Transverse colon (tissue), 4 donors: ENCODE measurements at regions not wholly inside any gene's neighbourhood (a gene's known extent, or its start where the extent isn't known, plus 50 kb on each side); places are given as distances from the start of the nearest gene placed in this dataset.

Experiments
- DNase-seq: peaks from one replicate; pipeline ENCODE4 v3.0.0-alpha.2; 2019
- H3K27ac ChIP-seq, 4 donors: fragments of 200-600 bp; sonication (generic); 2 replicates each; pipeline ENCODE4 v1.5.1; 2016 to 2018; ENCODE audit warnings: inconsistent platforms in 4 of 4
- H3K27me3 ChIP-seq: fragments of 200-600 bp; sonication (generic); 2 replicates; pipeline ENCODE4 v1.5.1; 2017; ENCODE audit warnings: inconsistent platforms
- H3K36me3 ChIP-seq, 4 donors: fragments of 200-600 bp; sonication (generic); 2 replicates each; pipeline ENCODE4 v1.5.1; 2017 to 2019; ENCODE audit warnings: inconsistent platforms in 4 of 4
- H3K4me1 ChIP-seq, 4 donors: fragments of 200-600 bp; sonication (generic); 2 replicates each; pipeline ENCODE4 v1.5.1; 2017 to 2020; ENCODE audit warnings: inconsistent platforms in 4 of 4
- H3K4me3 ChIP-seq, 4 donors: fragments of 200-600 bp; sonication (generic); 1 replicate in 1 of 4; 2 replicates in 3 of 4; pipeline versions ENCODE4 v1.5.1 to v1.6.1; 2017 to 2019; ENCODE audit warnings: inconsistent platforms in 4 of 4
- H3K9me3 ChIP-seq, 2 donors: fragments of 200-600 bp; sonication (generic); 2 replicates each; pipeline ENCODE4 v1.5.1; 2017 to 2019; ENCODE audit warnings: inconsistent platforms in 2 of 2
- EP300 ChIP-seq: sonication (generic); formaldehyde crosslinking; IDR thresholded peaks from one replicate; pipeline ENCODE4 v1.6.1; 2017; ENCODE audit warnings: antibody characterized with exemption, low read depth
- POLR2A ChIP-seq: fragments of 450-650 bp; IDR thresholded peaks from one replicate; pipeline ENCODE4 v1.6.1; 2016; ENCODE audit warnings: antibody characterized with exemption, mild to moderate bottlenecking, moderate library complexity
- POLR2AphosphoS5 ChIP-seq, 3 donors: sonication (generic); formaldehyde crosslinking; IDR thresholded peaks; one replicate each; pipeline ENCODE4 v1.6.1; 2016; ENCODE audit warnings: antibody characterized with exemption in 3 of 3
- WGBS, 2 donors: methylation state at CpG; one replicate each; pipeline ENCODE4 v1.1.5; 2018; ENCODE audit warnings: low coverage in 1 of 2; 5-methylcytosine and 5-hydroxymethylcytosine counted together
- in situ Hi-C, 4 donors: fragments of 200-750 bp; cut with MboI; loops; one replicate each; pipeline versions ENCODE4 v1.15.0 to v1.15.1; 2017; ENCODE audit warnings: low sequenced_read_pairs in 3 of 4, low pct_ligation_motif_present in 1 of 4, low pct_unique_long_range_greater_than_20kb in 1 of 4
- intact Hi-C: fragments of 100-400 bp; cut with DNase I; formaldehyde crosslinking; loops from one replicate; pipeline ENCODE4 v1.15.1; 2023; ENCODE audit warnings: low total_unique reads
- TF ChIP-seq, protein P1 (sequence below), 5 experiments: fragments of 200-600 bp in 3 of 5; fragments of 450-650 bp in 2 of 5; sonication (generic) in 3 of 5; IDR thresholded peaks; 1 replicate in 2 of 5; 2 replicates in 3 of 5; pipeline ENCODE4 v1.5.1; 2016 to 2017; ENCODE audit warnings: antibody characterized with exemption in 5 of 5, inconsistent platforms in 3 of 5, mild to moderate bottlenecking in 2 of 5, moderate library complexity in 1 of 5

DNA sequence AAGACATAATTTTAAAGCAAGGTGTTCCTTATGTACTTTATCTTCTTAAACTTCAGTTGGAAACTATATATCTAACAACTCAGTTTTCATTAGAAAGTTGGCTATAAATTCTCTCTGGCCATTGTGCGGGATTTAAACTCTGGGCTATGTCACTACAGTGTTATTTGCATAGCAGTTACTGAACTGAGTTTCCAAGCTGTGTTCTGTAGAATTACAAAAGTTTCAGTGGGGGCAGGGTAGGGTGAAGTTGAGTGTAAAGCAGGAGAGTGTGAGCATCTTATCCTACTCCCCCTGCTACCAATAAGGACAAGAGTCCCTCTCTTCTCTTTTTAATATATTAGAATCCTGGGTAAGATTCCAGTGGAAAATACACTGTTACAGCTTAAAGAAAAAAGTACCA, 254.5 kb upstream of the SLITRK2 start:
- Histone ChIP-seq H3K27me3 (no peaks in the 10 kb centered on the region), H3K4me1 (no peaks in the 10 kb centered on the region), H3K4me3 (no peak overlapping the region), H3K27ac (no peak overlapping the region), H3K9me3 (no peaks in the 10 kb centered on the region), H3K36me3 (no peaks in the 10 kb centered on the region)
- WGBS, 2 donors = 67% methylated on average over 1 of the region's 1 CpG; no CpG with 5 or more reads in 1 of the 2 donors
- no peak for DNase-seq
- in situ Hi-C loops = no loop called here
- intact Hi-C loops = no loop called here
- TF ChIP-seq POLR2A = no peak
- no peak for TF ChIP-seq POLR2AphosphoS5 (IDR thresholded peaks at IDR 0.05)
- TF ChIP-seq, protein P1, sequence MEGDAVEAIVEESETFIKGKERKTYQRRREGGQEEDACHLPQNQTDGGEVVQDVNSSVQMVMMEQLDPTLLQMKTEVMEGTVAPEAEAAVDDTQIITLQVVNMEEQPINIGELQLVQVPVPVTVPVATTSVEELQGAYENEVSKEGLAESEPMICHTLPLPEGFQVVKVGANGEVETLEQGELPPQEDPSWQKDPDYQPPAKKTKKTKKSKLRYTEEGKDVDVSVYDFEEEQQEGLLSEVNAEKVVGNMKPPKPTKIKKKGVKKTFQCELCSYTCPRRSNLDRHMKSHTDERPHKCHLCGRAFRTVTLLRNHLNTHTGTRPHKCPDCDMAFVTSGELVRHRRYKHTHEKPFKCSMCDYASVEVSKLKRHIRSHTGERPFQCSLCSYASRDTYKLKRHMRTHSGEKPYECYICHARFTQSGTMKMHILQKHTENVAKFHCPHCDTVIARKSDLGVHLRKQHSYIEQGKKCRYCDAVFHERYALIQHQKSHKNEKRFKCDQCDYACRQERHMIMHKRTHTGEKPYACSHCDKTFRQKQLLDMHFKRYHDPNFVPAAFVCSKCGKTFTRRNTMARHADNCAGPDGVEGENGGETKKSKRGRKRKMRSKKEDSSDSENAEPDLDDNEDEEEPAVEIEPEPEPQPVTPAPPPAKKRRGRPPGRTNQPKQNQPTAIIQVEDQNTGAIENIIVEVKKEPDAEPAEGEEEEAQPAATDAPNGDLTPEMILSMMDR (IDR thresholded peaks at IDR 0.05) = no peak
- no peak for TF ChIP-seq EP300

DNA sequence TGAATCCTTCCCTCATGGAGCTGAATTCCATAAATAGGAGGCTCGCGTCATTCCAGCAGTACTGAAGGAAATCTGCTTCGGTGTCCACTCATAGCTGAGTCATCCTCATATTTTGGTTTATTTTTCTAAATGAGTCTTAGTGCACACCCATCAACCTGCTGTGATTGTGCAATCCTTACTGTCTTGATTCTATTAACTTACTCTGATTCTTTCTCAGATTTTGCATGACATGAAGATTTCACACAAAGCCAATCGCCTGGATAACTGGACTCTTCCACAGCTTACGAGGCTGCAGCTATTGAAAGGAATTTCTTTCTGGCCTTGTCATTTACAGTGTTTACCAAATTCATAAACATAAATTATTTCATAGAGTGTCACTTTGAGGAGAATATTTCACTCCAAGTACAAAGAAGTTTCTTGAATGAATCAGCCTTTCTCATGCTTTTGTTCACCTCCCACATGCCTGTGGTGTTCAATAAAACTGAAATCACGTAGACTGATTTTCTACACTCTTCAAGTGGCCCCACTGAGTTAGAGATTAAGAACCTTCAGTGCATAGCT, 207.6 kb upstream of the SLITRK2 start:
- Histone ChIP-seq H3K4me1 (no peaks in the 10 kb centered on the region), H3K27me3 (no peaks in the 10 kb centered on the region), H3K4me3 (no peak overlapping the region), H3K36me3 (no peaks in the 10 kb centered on the region), H3K9me3 (no peaks in the 10 kb centered on the region), H3K27ac (no peak overlapping the region)
- in situ Hi-C loops = no loop called here
- DNase-seq = no peak
- WGBS, 2 donors = 78% methylated on average over 6 of the region's 6 CpGs; no CpG with 5 or more reads in 1 of the 2 donors
- intact Hi-C loops = no loop called here
- no peak for TF ChIP-seq POLR2AphosphoS5 (IDR thresholded peaks at IDR 0.05)
- TF ChIP-seq, protein P1 (IDR thresholded peaks at IDR 0.05) = no peak
- no peak for TF ChIP-seq EP300
- TF ChIP-seq POLR2A = no peak

DNA sequence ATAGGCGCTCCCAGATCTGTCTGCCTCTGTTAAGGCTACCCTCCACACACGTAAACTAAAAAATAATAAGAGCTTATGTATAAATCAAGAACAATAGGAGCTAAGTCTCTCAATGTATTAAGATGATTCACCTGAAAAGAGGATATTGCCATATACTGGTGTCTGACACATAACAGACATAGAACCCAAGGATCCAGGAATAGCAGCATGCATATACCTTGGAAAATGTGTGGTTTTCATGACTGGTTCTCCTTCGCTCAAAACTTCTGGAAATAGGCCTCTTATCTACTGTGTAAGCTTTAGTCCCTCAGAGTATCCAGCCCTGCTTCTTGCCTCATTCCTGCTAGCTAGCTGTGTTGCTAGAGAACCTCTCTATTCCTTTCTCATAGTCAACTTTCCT, 203.7 kb upstream of the SLITRK2 start:
- H3K27ac ChIP-seq = no peak overlapping the region
- no peaks in the 10 kb centered on the region for H3K36me3 ChIP-seq
- TF ChIP-seq EP300 (no peak), POLR2A (no peak), POLR2AphosphoS5 (IDR thresholded peaks at IDR 0.05) (no peak)
- TF ChIP-seq, protein P1 (IDR thresholded peaks at IDR 0.05) = no peak
- intact Hi-C loops = no loop called here
- no peak overlapping the region for H3K4me3 ChIP-seq
- no peak for DNase-seq
- in situ Hi-C loops = no loop called here
- no peaks in the 10 kb centered on the region for H3K27me3 ChIP-seq
- WGBS, 2 donors = 49 to 100% methylated on average over 2 to 3 of the region's 3 CpGs
- H3K4me1 ChIP-seq = no peaks in the 10 kb centered on the region
- no peaks in the 10 kb centered on the region for H3K9me3 ChIP-seq

GRCh38 chrX:145620666-145621065, 197.0 kb upstream of the SLITRK2 start:
- in situ Hi-C loops = no loop called here
- 17 to 30% methylated on average over 1 of the region's 1 CpG for WGBS, 2 donors

More at GRCh38 chrX:145620666-145621065, 197.0 kb upstream of the SLITRK2 start:
- no peak for DNase-seq
- Histone ChIP-seq H3K4me3 (no peak overlapping the region), H3K27me3 (no peaks in the 10 kb centered on the region), H3K4me1 (no peaks in the 10 kb centered on the region), H3K36me3 (no peaks in the 10 kb centered on the region), H3K9me3 (no peaks in the 10 kb centered on the region), H3K27ac (no peak overlapping the region)
- no peak for TF ChIP-seq EP300
- no peak for TF ChIP-seq POLR2A
- TF ChIP-seq POLR2AphosphoS5 (IDR thresholded peaks at IDR 0.05) = no peak
- TF ChIP-seq, protein P1 (IDR thresholded peaks at IDR 0.05) = no peak
- intact Hi-C loops = no loop called here
